ENCODE measurements at regions not wholly inside any gene's neighbourhood (a gene's known extent, or its start where the extent isn't known, plus 50 kb on each side); places are given as distances from the start of the nearest gene placed in this dataset.
A peak's percentile ranks its signal among the peaks of the same experiment; 100 is the strongest.

DNA sequence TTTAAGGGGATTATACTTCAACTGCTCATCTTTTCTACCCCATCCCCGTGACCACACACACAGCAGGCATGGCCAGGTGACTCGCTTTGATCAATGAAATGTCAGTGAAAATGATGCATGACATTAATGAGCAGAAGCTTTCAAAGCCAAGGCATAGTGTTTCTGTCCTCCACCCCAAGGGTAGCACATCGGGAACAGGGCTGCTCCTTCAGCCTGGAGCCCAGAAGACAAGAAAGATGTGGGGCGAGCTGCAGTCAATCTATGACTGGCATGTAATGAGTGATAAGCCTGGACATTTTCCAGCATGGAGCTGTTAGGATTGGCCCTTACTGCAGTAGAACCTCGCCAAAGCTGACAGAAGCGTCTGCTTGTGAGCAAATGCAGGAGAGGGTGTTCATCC, 122.6 kb upstream of the IRX2 start:
- Histone ChIP-seq H3K27me3 (ENCODE audit: insufficient read depth, low read length, poor library complexity) (no peaks in the 10 kb centered on the region), H4K20me1 (ENCODE audit: insufficient read depth, low read length) (no peaks in the 10 kb centered on the region), H3K4me2 (ENCODE audit: insufficient read depth, low read length) (no peak overlapping the region), H3K9me3 (ENCODE audit: insufficient read depth, low read length, severe bottlenecking) (peaks cover 15% of the 10 kb centered on the region), H3K4me1 (ENCODE audit: insufficient read depth, low read length) (peaks cover 43% of the 10 kb centered on the region), H3K27ac (ENCODE audit: low read length) (0 out of 2 replicates have a peak overlapping the region, but pooled peaks have one; percentile 40), H3K9ac (ENCODE audit: low read depth, low read length) (no peak overlapping the region), H3K36me3 (ENCODE audit: insufficient read depth, low read length) (no peaks in the 10 kb centered on the region), H2AFZ (ENCODE audit: low read depth, low read length) (no peak overlapping the region), H3K4me3 (ENCODE audit: low read depth in 1 of 2, low read length in 2 of 2) (no peak overlapping the region), H3K79me2 (ENCODE audit: insufficient read depth, low read length) (no peaks in the 10 kb centered on the region)
- DNase-seq: no peak
- TF ChIP-seq, protein P1, sequence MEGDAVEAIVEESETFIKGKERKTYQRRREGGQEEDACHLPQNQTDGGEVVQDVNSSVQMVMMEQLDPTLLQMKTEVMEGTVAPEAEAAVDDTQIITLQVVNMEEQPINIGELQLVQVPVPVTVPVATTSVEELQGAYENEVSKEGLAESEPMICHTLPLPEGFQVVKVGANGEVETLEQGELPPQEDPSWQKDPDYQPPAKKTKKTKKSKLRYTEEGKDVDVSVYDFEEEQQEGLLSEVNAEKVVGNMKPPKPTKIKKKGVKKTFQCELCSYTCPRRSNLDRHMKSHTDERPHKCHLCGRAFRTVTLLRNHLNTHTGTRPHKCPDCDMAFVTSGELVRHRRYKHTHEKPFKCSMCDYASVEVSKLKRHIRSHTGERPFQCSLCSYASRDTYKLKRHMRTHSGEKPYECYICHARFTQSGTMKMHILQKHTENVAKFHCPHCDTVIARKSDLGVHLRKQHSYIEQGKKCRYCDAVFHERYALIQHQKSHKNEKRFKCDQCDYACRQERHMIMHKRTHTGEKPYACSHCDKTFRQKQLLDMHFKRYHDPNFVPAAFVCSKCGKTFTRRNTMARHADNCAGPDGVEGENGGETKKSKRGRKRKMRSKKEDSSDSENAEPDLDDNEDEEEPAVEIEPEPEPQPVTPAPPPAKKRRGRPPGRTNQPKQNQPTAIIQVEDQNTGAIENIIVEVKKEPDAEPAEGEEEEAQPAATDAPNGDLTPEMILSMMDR (IDR thresholded peaks at IDR 0.05; ENCODE audit: borderline replicate concordance, extremely low read depth, low read length, poor library complexity, severe bottlenecking): no peak
- no peak for TF ChIP-seq EZH2 (IDR thresholded peaks at IDR 0.05; ENCODE audit: borderline replicate concordance, low read depth, low read length, severe bottlenecking)
- ATAC-seq (ENCODE audit: insufficient read depth, low read depth): no peak

DNA sequence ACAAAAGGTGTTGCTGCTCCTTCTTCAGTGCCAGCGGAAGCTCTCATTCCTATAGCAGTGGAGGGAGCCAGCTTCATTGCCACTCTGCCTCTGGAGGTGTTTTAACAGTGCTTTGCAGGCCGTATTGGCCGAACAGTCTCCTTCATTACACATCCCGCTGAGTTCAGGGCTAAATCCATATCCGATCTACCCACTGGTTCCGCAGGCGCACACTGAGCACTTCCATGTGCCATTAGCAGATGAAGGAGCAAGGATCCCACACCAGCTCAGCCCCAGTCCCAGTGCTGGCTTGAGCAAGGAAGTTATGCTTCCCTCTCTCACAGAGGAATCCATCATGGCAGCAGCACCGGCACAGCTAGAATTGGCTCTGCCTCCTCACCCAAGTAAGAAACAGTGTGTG, 121.2 kb upstream of the IRX2 start:
- no peak for DNase-seq
- H3K79me2 ChIP-seq (ENCODE audit: insufficient read depth, low read length): no peaks in the 10 kb centered on the region
- H3K4me2 ChIP-seq (ENCODE audit: insufficient read depth, low read length): no peak overlapping the region
- TF ChIP-seq, protein P1 (IDR thresholded peaks at IDR 0.05; ENCODE audit: borderline replicate concordance, extremely low read depth, low read length, poor library complexity, severe bottlenecking): no peak
- no peak for TF ChIP-seq EZH2 (IDR thresholded peaks at IDR 0.05; ENCODE audit: borderline replicate concordance, low read depth, low read length, severe bottlenecking)
- no peak overlapping the region for H3K9ac ChIP-seq (ENCODE audit: low read depth, low read length)
- no peaks in the 10 kb centered on the region for H3K27me3 ChIP-seq (ENCODE audit: insufficient read depth, low read length, poor library complexity)
- no peak for ATAC-seq (ENCODE audit: insufficient read depth, low read depth)
- no peaks in the 10 kb centered on the region for H3K36me3 ChIP-seq (ENCODE audit: insufficient read depth, low read length)
- H2AFZ ChIP-seq (ENCODE audit: low read depth, low read length): no peak overlapping the region
- H3K27ac ChIP-seq (ENCODE audit: low read length): no peak overlapping the region
- H4K20me1 ChIP-seq (ENCODE audit: insufficient read depth, low read length): no peaks in the 10 kb centered on the region
- no peak overlapping the region for H3K4me3 ChIP-seq (ENCODE audit: low read depth in 1 of 2, low read length in 2 of 2)
- H3K4me1 ChIP-seq (ENCODE audit: insufficient read depth, low read length): peaks cover 47% of the 10 kb centered on the region
- H3K9me3 ChIP-seq (ENCODE audit: insufficient read depth, low read length, severe bottlenecking): peaks cover 7% of the 10 kb centered on the region

DNA sequence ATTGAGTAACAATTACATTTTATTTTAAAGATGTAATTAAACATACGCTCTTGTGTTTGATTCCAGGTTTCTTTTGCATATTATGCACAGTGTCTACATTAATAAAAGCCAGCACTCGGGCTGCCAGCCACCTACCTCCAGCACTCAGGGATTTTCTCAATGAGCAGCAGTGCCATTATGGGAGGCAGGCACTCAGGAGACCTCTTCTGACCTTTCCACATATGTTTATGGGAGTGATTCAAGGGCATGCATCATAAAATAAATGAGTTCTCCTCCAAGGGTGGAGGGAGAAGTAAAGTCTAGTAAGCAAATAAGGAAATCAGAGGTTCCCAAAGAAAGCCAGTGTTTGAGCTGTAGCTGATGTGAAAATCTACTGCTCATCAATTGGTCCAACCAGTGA, 119.8 kb upstream of the IRX2 start:
- H3K27me3 ChIP-seq (ENCODE audit: insufficient read depth, low read length, poor library complexity): no peaks in the 10 kb centered on the region
- no peak overlapping the region for H3K27ac ChIP-seq (ENCODE audit: low read length)
- TF ChIP-seq, protein P1 (IDR thresholded peaks at IDR 0.05; ENCODE audit: borderline replicate concordance, extremely low read depth, low read length, poor library complexity, severe bottlenecking): no peak
- TF ChIP-seq EZH2 (IDR thresholded peaks at IDR 0.05; ENCODE audit: borderline replicate concordance, low read depth, low read length, severe bottlenecking): no peak
- no peak overlapping the region for H3K4me3 ChIP-seq (ENCODE audit: low read depth in 1 of 2, low read length in 2 of 2)
- no peaks in the 10 kb centered on the region for H3K79me2 ChIP-seq (ENCODE audit: insufficient read depth, low read length)
- no peaks in the 10 kb centered on the region for H3K36me3 ChIP-seq (ENCODE audit: insufficient read depth, low read length)
- H3K9ac ChIP-seq (ENCODE audit: low read depth, low read length): no peak overlapping the region
- H3K4me1 ChIP-seq (ENCODE audit: insufficient read depth, low read length): peaks cover 47% of the 10 kb centered on the region
- no peak overlapping the region for H2AFZ ChIP-seq (ENCODE audit: low read depth, low read length)
- H3K4me2 ChIP-seq (ENCODE audit: insufficient read depth, low read length): no peak overlapping the region
- H3K9me3 ChIP-seq (ENCODE audit: insufficient read depth, low read length, severe bottlenecking): peaks cover 7% of the 10 kb centered on the region
- ATAC-seq (ENCODE audit: insufficient read depth, low read depth): no peak
- DNase-seq: no peak
- H4K20me1 ChIP-seq (ENCODE audit: insufficient read depth, low read length): no peaks in the 10 kb centered on the region

DNA sequence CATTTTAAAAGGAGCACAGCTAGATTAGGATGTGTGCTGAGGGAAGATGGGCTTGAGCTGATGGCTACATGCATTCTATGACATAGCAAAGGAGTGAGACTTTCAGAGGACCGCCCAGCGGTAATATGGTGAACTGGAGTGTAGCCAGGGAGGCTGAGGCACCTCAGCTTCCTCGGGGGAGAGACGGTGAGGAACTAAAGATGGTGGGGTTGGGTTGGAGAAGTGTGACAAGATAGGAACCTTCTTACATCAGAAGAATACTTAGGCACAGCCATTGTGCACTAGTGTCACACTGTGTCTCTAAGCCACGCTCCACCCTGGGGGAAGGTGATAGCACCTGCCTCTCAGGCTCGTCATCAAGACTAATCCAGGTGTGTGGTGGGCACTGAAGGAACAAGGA, 118.0 kb upstream of the IRX2 start:
- H3K27ac ChIP-seq (ENCODE audit: low read length): peak overlapping the region; percentile 96
- DNase-seq (no peak), ATAC-seq (ENCODE audit: insufficient read depth, low read depth) (no peak)
- no peaks in the 10 kb centered on the region for H3K36me3 ChIP-seq (ENCODE audit: insufficient read depth, low read length)
- no peaks in the 10 kb centered on the region for H3K79me2 ChIP-seq (ENCODE audit: insufficient read depth, low read length)
- TF ChIP-seq, protein P1 (IDR thresholded peaks at IDR 0.05; ENCODE audit: borderline replicate concordance, extremely low read depth, low read length, poor library complexity, severe bottlenecking): no peak
- TF ChIP-seq EZH2 (IDR thresholded peaks at IDR 0.05; ENCODE audit: borderline replicate concordance, low read depth, low read length, severe bottlenecking): no peak
- no peak overlapping the region for H3K4me3 ChIP-seq (ENCODE audit: low read depth in 1 of 2, low read length in 2 of 2)
- no peaks in the 10 kb centered on the region for H3K27me3 ChIP-seq (ENCODE audit: insufficient read depth, low read length, poor library complexity)
- peaks cover 7% of the 10 kb centered on the region for H3K9me3 ChIP-seq (ENCODE audit: insufficient read depth, low read length, severe bottlenecking)
- no peak overlapping the region for H3K4me2 ChIP-seq (ENCODE audit: insufficient read depth, low read length)
- H3K4me1 ChIP-seq (ENCODE audit: insufficient read depth, low read length): peaks cover 53% of the 10 kb centered on the region
- H2AFZ ChIP-seq (ENCODE audit: low read depth, low read length): peak overlapping the region; percentile 9; the same call in 1 of the 2 replicates
- H3K9ac ChIP-seq (ENCODE audit: low read depth, low read length): no peak overlapping the region
- H4K20me1 ChIP-seq (ENCODE audit: insufficient read depth, low read length): no peaks in the 10 kb centered on the region

All from DND-41 (cell line).